Caco-2 (cell line): ENCODE measurements at regions not wholly inside any gene's neighbourhood (a gene's known extent, or its start where the extent isn't known, plus 50 kb on each side); places are given as distances from the start of the nearest gene placed in this dataset.

ENCODE experiments used
- BruUV-seq: library from RNA; stranded (reverse); fragments of 400-500 nt; replicated peaks from 2 replicates; lab custom pipeline; 2021; lab: Mats Ljungman, UMichigan
- CTCF ChIA-PET: fragments of 300-600 bp; sonication (Branson Sonifier 250); formaldehyde crosslinking; loops from one replicate; lab custom pipeline; 2022; ENCODE audit warnings: antibody characterized with exemption; lab: Charles Lee
- POLR2A ChIA-PET: fragments of 300-600 bp; sonication (Branson Sonifier 250); formaldehyde crosslinking; loops from one replicate; lab custom pipeline; 2022; ENCODE audit warnings: antibody characterized with exemption; lab: Charles Lee
- DNase-seq, 2 experiments: peaks; one replicate each; pipeline versions ENCODE4 v3.0.0 to v3.0.0-alpha.2; 2020 to 2022
- H3K27me3 ChIP-seq: replicated peaks from 2 replicates; pipeline ENCODE4 v1.6.0; 2011; ENCODE audit warnings: low read length; ENCODE audit not compliant: control insufficient read depth, insufficient read depth
- H3K36me3 ChIP-seq: 2 replicates; pipeline ENCODE4 v1.5.1; 2011; ENCODE audit warnings: low read length; ENCODE audit not compliant: control insufficient read depth, insufficient read depth
- H3K4me1 ChIP-seq: fragments of 250-450 bp; sonication (Bioruptor Pico); 2 replicates; pipeline ENCODE4 v1.5.1; 2020; ENCODE audit warnings: mild to moderate bottlenecking
- H3K4me3 ChIP-seq: 2 replicates; pipeline ENCODE4 v1.5.1; 2011; ENCODE audit warnings: low read depth, mild to moderate bottlenecking, control low read depth, low read length
- H3K9me3 ChIP-seq: fragments of 250-450 bp; sonication (Bioruptor Pico); 2 replicates; pipeline ENCODE4 v1.5.1; 2020; ENCODE audit warnings: mild to moderate bottlenecking, moderate library complexity
- H3K27ac Mint-ChIP-seq: one replicate; pipeline ENCODE4 v1.8.0; 2022; ENCODE audit warnings: mixed read lengths; ENCODE audit not compliant: unreplicated experiment
- H3K27me3 Mint-ChIP-seq: one replicate; pipeline ENCODE4 v1.8.0; 2022; ENCODE audit warnings: mixed read lengths; ENCODE audit not compliant: insufficient read depth, unreplicated experiment
- H3K36me3 Mint-ChIP-seq: one replicate; pipeline ENCODE4 v1.8.0; 2022; ENCODE audit warnings: mild to moderate bottlenecking, mixed read lengths; ENCODE audit not compliant: insufficient read depth, unreplicated experiment
- H3K4me1 Mint-ChIP-seq: one replicate; pipeline ENCODE4 v1.8.0; 2022; ENCODE audit warnings: low read depth, mixed read lengths; ENCODE audit not compliant: unreplicated experiment
- H3K4me3 Mint-ChIP-seq: one replicate; pipeline ENCODE4 v1.8.0; 2022; ENCODE audit warnings: mild to moderate bottlenecking, moderate library complexity, mixed read lengths; ENCODE audit not compliant: unreplicated experiment
- H3K9me3 Mint-ChIP-seq: one replicate; pipeline ENCODE4 v1.8.0; 2022; ENCODE audit warnings: mixed read lengths; ENCODE audit not compliant: unreplicated experiment
- CTCF ChIP-seq, 2 experiments: fragments of 200-600 bp in 1 of 2; IDR thresholded peaks; 1 replicate in 1 of 2; 2 replicates in 1 of 2; pipeline versions ENCODE4 v1.5.1 to v1.8.0; 2011 to 2022; ENCODE audit warnings: antibody characterized with exemption in 1 of 2, control low read depth in 1 of 2, inconsistent platforms in 1 of 2, low read depth in 1 of 2, low read length in 1 of 2, mild to moderate bottlenecking in 1 of 2, moderate library complexity in 1 of 2; ENCODE audit not compliant: insufficient read depth in 1 of 2, severe bottlenecking in 1 of 2, unreplicated experiment in 1 of 2
- intact Hi-C: fragments of 100-400 bp; cut with micrococcal nuclease; formaldehyde crosslinking; loops from one replicate; pipeline ENCODE4 v1.10.0; 2022; ENCODE audit not compliant: unreplicated experiment

- Mint-ChIP-seq H3K9me3 (no peaks in the 10 kb centered on the region), H3K36me3 (no peaks in the 10 kb centered on the region), H3K27ac (no peak overlapping the region), H3K4me3 (no peak overlapping the region), H3K27me3 (peaks cover 4% of the 10 kb centered on the region), H3K4me1 (no peaks in the 10 kb centered on the region)
- DNase-seq, result no peak
- CTCF ChIA-PET, result no interaction called here
- Histone ChIP-seq H3K4me1 (no peaks in the 10 kb centered on the region), H3K4me3 (no peak overlapping the region), H3K36me3 (no peaks in the 10 kb centered on the region), H3K27me3 (no peaks in the 10 kb centered on the region; the same call in 1 of the 2 replicates), H3K9me3 (no peaks in the 10 kb centered on the region)
- POLR2A ChIA-PET, result no interaction called here
- intact Hi-C loops, result no loop called here
- no peak for TF ChIP-seq CTCF (IDR thresholded peaks at IDR 0.05; ENCODE audit: insufficient read depth in 1 of 2, low read depth in 1 of 2, low read length in 1 of 2, severe bottlenecking in 1 of 2, unreplicated experiment in 1 of 2)
- no TSS peak for BruUV-seq
These were observed 178.1 kb upstream of the ZFHX3 start for GRCh38 chr16:73225983-73226382.

- Histone ChIP-seq H3K4me1 (no peaks in the 10 kb centered on the region), H3K4me3 (no peak overlapping the region), H3K9me3 (peaks cover 4% of the 10 kb centered on the region), H3K27me3 (no peaks in the 10 kb centered on the region; the same call in 1 of the 2 replicates), H3K36me3 (no peaks in the 10 kb centered on the region)
- intact Hi-C loops, result no loop called here
- Mint-ChIP-seq H3K4me1 (peaks cover 10% of the 10 kb centered on the region), H3K36me3 (no peaks in the 10 kb centered on the region), H3K4me3 (no peak overlapping the region), H3K9me3 (peaks cover 10% of the 10 kb centered on the region), H3K27ac (no peak overlapping the region), H3K27me3 (peaks cover 4% of the 10 kb centered on the region)
- ChIA-PET CTCF (no interaction called here), POLR2A (no interaction called here)
- BruUV-seq, result no TSS peak
- TF ChIP-seq CTCF (IDR thresholded peaks at IDR 0.05; ENCODE audit: insufficient read depth in 1 of 2, low read depth in 1 of 2, low read length in 1 of 2, severe bottlenecking in 1 of 2, unreplicated experiment in 1 of 2), result no peak
- DNase-seq, result no peak
These were observed 172.9 kb upstream of the ZFHX3 start for GRCh38 chr16:73220836-73221235.

GRCh38 chr16:73219176-73219575, 171.2 kb upstream of the ZFHX3 start:
- POLR2A ChIA-PET, result no interaction called here
- CTCF ChIA-PET, result no interaction called here

More at GRCh38 chr16:73219176-73219575, 171.2 kb upstream of the ZFHX3 start:
- BruUV-seq, result no TSS peak
- no peak overlapping the region for H3K4me3 Mint-ChIP-seq
- H3K36me3 ChIP-seq, result 0 out of 2 replicates have a peak, but pooled peaks cover 1% of the 10 kb centered on the region
- intact Hi-C loops, result no loop called here
- peaks cover 6% of the 10 kb centered on the region for H3K9me3 ChIP-seq
- no peaks in the 10 kb centered on the region; the same call in 1 of the 2 replicates for H3K27me3 ChIP-seq
- H3K4me1 Mint-ChIP-seq, result peaks cover 10% of the 10 kb centered on the region
- H3K4me1 ChIP-seq, result no peaks in the 10 kb centered on the region
- H3K36me3 Mint-ChIP-seq, result no peaks in the 10 kb centered on the region
- H3K27me3 Mint-ChIP-seq, result peaks cover 4% of the 10 kb centered on the region
- peaks cover 18% of the 10 kb centered on the region for H3K9me3 Mint-ChIP-seq
- H3K4me3 ChIP-seq, result no peak overlapping the region
- TF ChIP-seq CTCF (IDR thresholded peaks at IDR 0.05; ENCODE audit: insufficient read depth in 1 of 2, low read depth in 1 of 2, low read length in 1 of 2, severe bottlenecking in 1 of 2, unreplicated experiment in 1 of 2), result peak; percentile 16 to 39
- H3K27ac Mint-ChIP-seq, result no peak overlapping the region
- no peak for DNase-seq
